Keratinocyte (primary cell): ENCODE measurements at regions not wholly inside any gene's neighbourhood (a gene's known extent, or its start where the extent isn't known, plus 50 kb on each side); places are given as distances from the start of the nearest gene placed in this dataset.

Experiments used
- EZH2 ChIP-seq: IDR thresholded peaks from one replicate; pipeline ENCODE4 v1.6.1; 2012; ENCODE audit warnings: inconsistent platforms, mild to moderate bottlenecking, low read length, moderate library complexity
- TF ChIP-seq, protein P1 (sequence below), 3 experiments: IDR thresholded peaks in 1 of 3; conservative IDR thresholded peaks in 1 of 3; optimal IDR thresholded peaks in 1 of 3; 2 replicates in 2 of 3; 3 replicates in 1 of 3; pipeline versions ENCODE3 to v1.5.1; 2011; ENCODE audit warnings: low read length in 3 of 3, mild to moderate bottlenecking in 3 of 3, moderate library complexity in 2 of 3, control low read depth in 1 of 3, inconsistent platforms in 1 of 3; ENCODE audit not compliant: insufficient read depth in 2 of 3; ENCODE audit errors: extremely low read depth in 1 of 3

DNA sequence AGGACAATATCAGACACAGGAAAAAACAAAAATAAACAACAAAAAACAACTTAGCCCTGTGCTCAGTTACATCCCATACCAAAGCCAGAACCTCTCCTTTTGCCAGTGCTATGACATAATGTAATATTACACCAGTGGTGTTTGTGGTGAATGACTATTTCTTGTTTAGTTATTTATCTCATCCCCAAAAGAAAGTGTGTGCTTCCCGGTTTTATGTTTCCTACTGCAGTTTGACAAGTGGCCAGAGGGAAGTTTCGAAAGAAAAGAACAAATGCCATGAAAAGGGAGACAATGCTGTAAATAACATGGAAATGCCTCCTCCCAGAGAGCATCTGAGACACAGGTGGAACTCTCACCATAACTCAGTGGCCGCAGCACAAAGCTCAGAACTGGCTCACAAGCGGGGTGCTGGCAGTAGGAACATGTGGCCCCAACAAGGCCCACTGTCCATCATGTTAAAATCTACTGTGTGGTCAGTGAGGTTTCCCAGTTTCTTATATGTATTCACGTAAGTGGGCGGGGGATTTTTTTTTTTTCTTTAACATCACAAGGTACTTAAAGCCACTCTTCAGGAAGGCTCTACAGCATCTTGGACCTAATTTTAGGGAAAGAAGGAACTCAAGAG lies 158.2 kb downstream of the BARHL2 start:
- TF ChIP-seq, protein P1, sequence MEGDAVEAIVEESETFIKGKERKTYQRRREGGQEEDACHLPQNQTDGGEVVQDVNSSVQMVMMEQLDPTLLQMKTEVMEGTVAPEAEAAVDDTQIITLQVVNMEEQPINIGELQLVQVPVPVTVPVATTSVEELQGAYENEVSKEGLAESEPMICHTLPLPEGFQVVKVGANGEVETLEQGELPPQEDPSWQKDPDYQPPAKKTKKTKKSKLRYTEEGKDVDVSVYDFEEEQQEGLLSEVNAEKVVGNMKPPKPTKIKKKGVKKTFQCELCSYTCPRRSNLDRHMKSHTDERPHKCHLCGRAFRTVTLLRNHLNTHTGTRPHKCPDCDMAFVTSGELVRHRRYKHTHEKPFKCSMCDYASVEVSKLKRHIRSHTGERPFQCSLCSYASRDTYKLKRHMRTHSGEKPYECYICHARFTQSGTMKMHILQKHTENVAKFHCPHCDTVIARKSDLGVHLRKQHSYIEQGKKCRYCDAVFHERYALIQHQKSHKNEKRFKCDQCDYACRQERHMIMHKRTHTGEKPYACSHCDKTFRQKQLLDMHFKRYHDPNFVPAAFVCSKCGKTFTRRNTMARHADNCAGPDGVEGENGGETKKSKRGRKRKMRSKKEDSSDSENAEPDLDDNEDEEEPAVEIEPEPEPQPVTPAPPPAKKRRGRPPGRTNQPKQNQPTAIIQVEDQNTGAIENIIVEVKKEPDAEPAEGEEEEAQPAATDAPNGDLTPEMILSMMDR (optimal IDR thresholded peaks at IDR 0.05 in 1 of 3, IDR thresholded peaks at IDR 0.05 in 1 of 3, conservative IDR thresholded peaks at IDR 0.05 in 1 of 3; ENCODE audit: extremely low read depth in 1 of 3, insufficient read depth in 2 of 3, low read length in 3 of 3) = no peak
- TF ChIP-seq EZH2 = no peak
